AG10803 (cell line): ENCODE measurements at regions not wholly inside any gene's neighbourhood (a gene's known extent, or its start where the extent isn't known, plus 50 kb on each side); places are given as distances from the start of the nearest gene placed in this dataset.
"Not testable (repeated sequence)": the region's sequence is repeated elsewhere in the genome, so short reads cannot be mapped to it uniquely, and the experiment has no call there.

Experiments
- DNase-seq: peaks from one replicate; pipeline ENCODE4 v3.0.0; 2010; ENCODE audit warnings: low read depth
- H3K4me3 ChIP-seq: 2 replicates; pipeline ENCODE4 v1.5.1; 2011; ENCODE audit warnings: mild to moderate bottlenecking, low read length, control low read depth
- CTCF ChIP-seq: conservative IDR thresholded peaks from 2 replicates; pipeline ENCODE4 v1.5.1; 2011; ENCODE audit warnings: mild to moderate bottlenecking, low read length, control low read depth, inconsistent platforms

- DNase-seq: no peak
- H3K4me3 ChIP-seq: no peak overlapping the region
- no peak for TF ChIP-seq CTCF
Measured at GRCh38 chr7:20911081-20911480, 124.4 kb upstream of the SP8 start.

GRCh38 chr7:20913853-20914252 lies 127.2 kb upstream of the SP8 start:
- no peak for TF ChIP-seq CTCF
- H3K4me3 ChIP-seq: no peak overlapping the region
- no peak for DNase-seq

GRCh38 chr7:20916311-20916710 lies 129.6 kb upstream of the SP8 start:
- no peak for DNase-seq
- no peak overlapping the region for H3K4me3 ChIP-seq
- TF ChIP-seq CTCF: no peak

- TF ChIP-seq CTCF: no peak
- no peak for DNase-seq
- H3K4me3 ChIP-seq: no peak overlapping the region
Measured at GRCh38 chr7:20917603-20918002, 130.9 kb upstream of the SP8 start.

GRCh38 chr7:20918156-20918555 lies 131.5 kb upstream of the SP8 start:
- no peak overlapping the region for H3K4me3 ChIP-seq
- DNase-seq: no peak
- no peak for TF ChIP-seq CTCF

GRCh38 chr7:20927178-20927577 lies 140.5 kb upstream of the SP8 start:
- DNase-seq, H3K4me3 ChIP-seq: not testable (repeated sequence)

GRCh38 chr7:20927976-20928375 lies 141.3 kb upstream of the SP8 start:
- no peak overlapping the region for H3K4me3 ChIP-seq
- DNase-seq: no peak
- TF ChIP-seq CTCF: no peak

GRCh38 chr7:20929199-20929598 lies 142.5 kb upstream of the SP8 start:
- TF ChIP-seq CTCF: no peak
- no peak for DNase-seq
- no peak overlapping the region for H3K4me3 ChIP-seq
